Nephron progenitor cell (in vitro differentiated cells): ENCODE measurements at regions not wholly inside any gene's neighbourhood (a gene's known extent, or its start where the extent isn't known, plus 50 kb on each side); places are given as distances from the start of the nearest gene placed in this dataset.
"Not testable (repeated sequence)": the region's sequence is repeated elsewhere in the genome, so short reads cannot be mapped to it uniquely, and the experiment has no call there.

Experiments
- DNase-seq: peaks from one replicate; pipeline ENCODE4 v3.0.0; 2021
- H3K27ac Mint-ChIP-seq: 2 replicates; pipeline ENCODE4 v1.8.0; 2021; ENCODE audit warnings: mild to moderate bottlenecking, moderate library complexity, mixed read lengths
- H3K27me3 Mint-ChIP-seq: 2 replicates; pipeline ENCODE4 v1.8.0; 2021; ENCODE audit warnings: mild to moderate bottlenecking, low read depth, mixed read lengths; ENCODE audit not compliant: poor library complexity
- H3K36me3 Mint-ChIP-seq: 2 replicates; pipeline ENCODE4 v1.8.0; 2021; ENCODE audit warnings: low read depth, mixed read lengths
- H3K4me1 Mint-ChIP-seq: 2 replicates; pipeline ENCODE4 v1.8.0; 2021; ENCODE audit warnings: mixed read lengths
- H3K4me3 Mint-ChIP-seq: 2 replicates; pipeline ENCODE4 v1.8.0; 2021; ENCODE audit warnings: mild to moderate bottlenecking, moderate library complexity, mixed read lengths
- H3K9me3 Mint-ChIP-seq: 2 replicates; pipeline ENCODE4 v1.8.0; 2021; ENCODE audit warnings: mild to moderate bottlenecking, moderate library complexity, mixed read lengths
- CTCF ChIP-seq: fragments of 200-600 bp; sonication (generic); IDR thresholded peaks from 2 replicates; pipeline ENCODE4 v1.5.0; 2021; ENCODE audit warnings: antibody characterized with exemption

GRCh38 chr2:184444623-184445223, 153.6 kb upstream of the ZNF804A start:
- no peaks in the 10 kb centered on the region for H3K4me1 Mint-ChIP-seq
- DNase-seq = no peak
- no peaks in the 10 kb centered on the region for H3K36me3 Mint-ChIP-seq
- no peak overlapping the region for H3K27ac Mint-ChIP-seq
- H3K27me3 Mint-ChIP-seq = no peaks in the 10 kb centered on the region
- no peak overlapping the region for H3K4me3 Mint-ChIP-seq
- no peaks in the 10 kb centered on the region for H3K9me3 Mint-ChIP-seq
- TF ChIP-seq CTCF = no peak

GRCh38 chr2:184449760-184450159, 148.6 kb upstream of the ZNF804A start:
- no peak overlapping the region for H3K4me3 Mint-ChIP-seq

GRCh38 chr2:184452907-184453306, 145.4 kb upstream of the ZNF804A start:
- Mint-ChIP-seq H3K27me3 (no peaks in the 10 kb centered on the region), H3K27ac (no peak overlapping the region), H3K4me3 (no peak overlapping the region), H3K4me1 (no peaks in the 10 kb centered on the region), H3K9me3 (no peaks in the 10 kb centered on the region), H3K36me3 (no peaks in the 10 kb centered on the region)
- no peak for TF ChIP-seq CTCF
- DNase-seq = no peak

More at GRCh38 chr2:184449760-184450159, 148.6 kb upstream of the ZNF804A start:
- no peaks in the 10 kb centered on the region for H3K9me3 Mint-ChIP-seq
- H3K36me3 Mint-ChIP-seq = no peaks in the 10 kb centered on the region
- no peaks in the 10 kb centered on the region for H3K27me3 Mint-ChIP-seq
- H3K4me1 Mint-ChIP-seq = no peaks in the 10 kb centered on the region
- DNase-seq = no peak
- TF ChIP-seq CTCF = no peak
- H3K27ac Mint-ChIP-seq = no peak overlapping the region

- H3K36me3 Mint-ChIP-seq = no peaks in the 10 kb centered on the region
- H3K4me1 Mint-ChIP-seq = no peaks in the 10 kb centered on the region
- no peak overlapping the region for H3K27ac Mint-ChIP-seq
- TF ChIP-seq CTCF = no peak
- no peaks in the 10 kb centered on the region for H3K9me3 Mint-ChIP-seq
- no peak for DNase-seq
- no peaks in the 10 kb centered on the region for H3K27me3 Mint-ChIP-seq
- H3K4me3 Mint-ChIP-seq = no peak overlapping the region
Measured at GRCh38 chr2:184455624-184456023, 142.7 kb upstream of the ZNF804A start.

- not testable (repeated sequence) for DNase-seq
Measured at GRCh38 chr2:184456693-184457092, 141.6 kb upstream of the ZNF804A start.

GRCh38 chr2:184463102-184463865, 135.0 kb upstream of the ZNF804A start:
- no peak for TF ChIP-seq CTCF
- no peak overlapping the region for H3K4me3 Mint-ChIP-seq
- H3K9me3 Mint-ChIP-seq = no peaks in the 10 kb centered on the region
- H3K27me3 Mint-ChIP-seq = no peaks in the 10 kb centered on the region
- H3K27ac Mint-ChIP-seq = no peak overlapping the region
- no peaks in the 10 kb centered on the region for H3K4me1 Mint-ChIP-seq
- H3K36me3 Mint-ChIP-seq = no peaks in the 10 kb centered on the region
- no peak for DNase-seq

More at GRCh38 chr2:184456693-184457092, 141.6 kb upstream of the ZNF804A start:
- H3K4me1 Mint-ChIP-seq, H3K27me3 Mint-ChIP-seq, H3K4me3 Mint-ChIP-seq, H3K9me3 Mint-ChIP-seq, H3K36me3 Mint-ChIP-seq, H3K27ac Mint-ChIP-seq: not testable (repeated sequence)
